ENCODE measurements at regions not wholly inside any gene's neighbourhood (a gene's known extent, or its start where the extent isn't known, plus 50 kb on each side); places are given as distances from the start of the nearest gene placed in this dataset.
"Not testable (repeated sequence)": the region's sequence is repeated elsewhere in the genome, so short reads cannot be mapped to it uniquely, and the experiment has no call there.

GRCh38 chrX:67213686-67214085 is 330.1 kb upstream of the AR start:
- not testable (repeated sequence) for ATAC-seq; DNase-seq (ENCODE audit: low spot score)

GRCh38 chrX:67207912-67208311 is 335.9 kb upstream of the AR start:
- DNase-seq (ENCODE audit: low spot score) (no peak), ATAC-seq (no peak)

- DNase-seq (ENCODE audit: low spot score) (no peak), ATAC-seq (peak; percentile 58)
Observed at GRCh38 chrX:67159437-67159836, 384.4 kb upstream of the AR start.

- DNase-seq (ENCODE audit: low spot score) (no peak), ATAC-seq (no peak)
Observed at GRCh38 chrX:67114635-67115034, 429.2 kb upstream of the AR start.

- DNase-seq (ENCODE audit: low spot score) = no peak
- peak; percentile 36 for ATAC-seq
Observed at GRCh38 chrX:67105758-67106116, 438.1 kb upstream of the AR start.

GRCh38 chrX:67104982-67105757 is 438.7 kb upstream of the AR start:
- ATAC-seq (peak; percentile 88), DNase-seq (ENCODE audit: low spot score) (peak; percentile 72)

GRCh38 chrX:67100031-67100884 is 443.6 kb upstream of the AR start:
- peak; percentile 67 for DNase-seq (ENCODE audit: low spot score)
- ATAC-seq = peak; percentile 84

- no peak for DNase-seq (ENCODE audit: low spot score)
- ATAC-seq = no peak
Observed at GRCh38 chrX:67094061-67094460, 449.8 kb upstream of the AR start.

GRCh38 chrX:67050760-67051159 is 411.9 kb upstream of the EDA2R start:
- ATAC-seq (peak; percentile 95), DNase-seq (ENCODE audit: low spot score) (no peak)

GRCh38 chrX:67044866-67045265 is 406.0 kb upstream of the EDA2R start:
- ATAC-seq (no peak), DNase-seq (ENCODE audit: low spot score) (no peak)

- ATAC-seq (peak; percentile 86), DNase-seq (ENCODE audit: low spot score) (peak; percentile 67)
Observed at GRCh38 chrX:67044029-67044653, 405.3 kb upstream of the EDA2R start.

- DNase-seq (ENCODE audit: low spot score) = no peak
- ATAC-seq = no peak
Observed at GRCh38 chrX:67004451-67004850, 365.6 kb upstream of the EDA2R start.

- ATAC-seq (no peak), DNase-seq (ENCODE audit: low spot score) (no peak)
Observed at GRCh38 chrX:66994729-66995128, 355.9 kb upstream of the EDA2R start.

- DNase-seq (ENCODE audit: low spot score); ATAC-seq: not testable (repeated sequence)
Observed at GRCh38 chrX:66992077-66992476, 353.2 kb upstream of the EDA2R start.

- no peak for ATAC-seq
Observed at GRCh38 chrX:66988331-66988730, 349.5 kb upstream of the EDA2R start.

GRCh38 chrX:66961665-66962064 is 322.8 kb upstream of the EDA2R start:
- DNase-seq (ENCODE audit: low spot score) = no peak
- ATAC-seq = no peak

More at GRCh38 chrX:66988331-66988730, 349.5 kb upstream of the EDA2R start:
- DNase-seq (ENCODE audit: low spot score) = no peak

GRCh38 chrX:66931713-66932112 is 292.8 kb upstream of the EDA2R start:
- ATAC-seq (no peak), DNase-seq (ENCODE audit: low spot score) (no peak)

GRCh38 chrX:66930516-66930915 is 291.6 kb upstream of the EDA2R start:
- ATAC-seq; DNase-seq (ENCODE audit: low spot score): not testable (repeated sequence)

- DNase-seq (ENCODE audit: low spot score) (no peak), ATAC-seq (no peak)
Observed at GRCh38 chrX:66920296-66920695, 281.4 kb upstream of the EDA2R start.

- ATAC-seq (no peak), DNase-seq (ENCODE audit: low spot score) (no peak)
Observed at GRCh38 chrX:66919280-66919832, 280.5 kb upstream of the EDA2R start.

- DNase-seq (ENCODE audit: low spot score) = no peak
- ATAC-seq = peak; percentile 76
Observed at GRCh38 chrX:66918511-66918910, 279.6 kb upstream of the EDA2R start.

All from left lobe of liver (tissue), 2 donors.